GM20000 (cell line): ENCODE measurements at regions not wholly inside any gene's neighbourhood (a gene's known extent, or its start where the extent isn't known, plus 50 kb on each side); places are given as distances from the start of the nearest gene placed in this dataset.
"Not testable (repeated sequence)": the region's sequence is repeated elsewhere in the genome, so short reads cannot be mapped to it uniquely, and the experiment has no call there.

Experiments
- DNase-seq: peaks from one replicate; pipeline ENCODE4 v3.0.0; 2012; ENCODE audit warnings: low spot score
- TF ChIP-seq, protein P1 (sequence below): IDR thresholded peaks from 2 replicates; pipeline ENCODE4 v1.5.1; 2012; ENCODE audit warnings: mild to moderate bottlenecking, control low read depth; ENCODE audit errors: extremely low read depth, missing control alignments

DNA sequence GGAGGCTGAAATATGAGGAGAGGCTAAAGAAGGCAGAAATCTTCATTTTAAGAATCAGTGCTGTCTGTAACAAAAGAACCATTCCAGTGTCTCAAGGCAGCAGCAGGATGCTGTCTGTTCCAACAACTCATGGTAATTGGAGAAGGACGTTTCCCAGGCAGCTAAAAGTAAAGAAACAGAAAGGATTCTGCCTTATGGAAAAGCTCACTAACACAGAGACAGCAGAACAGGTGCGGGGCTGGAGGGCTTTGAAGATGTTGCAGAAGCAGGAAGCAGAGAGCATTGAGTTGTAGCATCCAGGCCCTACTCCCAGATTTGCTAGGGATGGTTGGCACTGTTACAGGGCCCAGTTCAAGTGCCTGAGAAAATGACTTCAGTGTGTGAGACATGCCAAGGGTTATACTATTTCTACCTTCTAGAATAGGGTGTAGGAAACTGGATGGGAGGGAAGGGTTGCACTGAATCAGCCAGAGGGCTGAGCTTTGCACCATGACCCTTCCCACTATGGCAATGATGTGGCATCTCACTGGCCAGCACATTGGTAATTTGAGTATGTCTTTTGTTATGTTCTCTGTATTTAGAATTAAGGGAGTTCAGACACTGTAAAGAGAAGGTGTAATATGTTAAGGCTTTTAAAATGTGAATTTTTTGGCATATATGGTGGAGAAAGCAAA is 160.0 kb upstream of the FBXO33 start:
- no peak for DNase-seq
- TF ChIP-seq, protein P1, sequence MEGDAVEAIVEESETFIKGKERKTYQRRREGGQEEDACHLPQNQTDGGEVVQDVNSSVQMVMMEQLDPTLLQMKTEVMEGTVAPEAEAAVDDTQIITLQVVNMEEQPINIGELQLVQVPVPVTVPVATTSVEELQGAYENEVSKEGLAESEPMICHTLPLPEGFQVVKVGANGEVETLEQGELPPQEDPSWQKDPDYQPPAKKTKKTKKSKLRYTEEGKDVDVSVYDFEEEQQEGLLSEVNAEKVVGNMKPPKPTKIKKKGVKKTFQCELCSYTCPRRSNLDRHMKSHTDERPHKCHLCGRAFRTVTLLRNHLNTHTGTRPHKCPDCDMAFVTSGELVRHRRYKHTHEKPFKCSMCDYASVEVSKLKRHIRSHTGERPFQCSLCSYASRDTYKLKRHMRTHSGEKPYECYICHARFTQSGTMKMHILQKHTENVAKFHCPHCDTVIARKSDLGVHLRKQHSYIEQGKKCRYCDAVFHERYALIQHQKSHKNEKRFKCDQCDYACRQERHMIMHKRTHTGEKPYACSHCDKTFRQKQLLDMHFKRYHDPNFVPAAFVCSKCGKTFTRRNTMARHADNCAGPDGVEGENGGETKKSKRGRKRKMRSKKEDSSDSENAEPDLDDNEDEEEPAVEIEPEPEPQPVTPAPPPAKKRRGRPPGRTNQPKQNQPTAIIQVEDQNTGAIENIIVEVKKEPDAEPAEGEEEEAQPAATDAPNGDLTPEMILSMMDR: no peak

DNA sequence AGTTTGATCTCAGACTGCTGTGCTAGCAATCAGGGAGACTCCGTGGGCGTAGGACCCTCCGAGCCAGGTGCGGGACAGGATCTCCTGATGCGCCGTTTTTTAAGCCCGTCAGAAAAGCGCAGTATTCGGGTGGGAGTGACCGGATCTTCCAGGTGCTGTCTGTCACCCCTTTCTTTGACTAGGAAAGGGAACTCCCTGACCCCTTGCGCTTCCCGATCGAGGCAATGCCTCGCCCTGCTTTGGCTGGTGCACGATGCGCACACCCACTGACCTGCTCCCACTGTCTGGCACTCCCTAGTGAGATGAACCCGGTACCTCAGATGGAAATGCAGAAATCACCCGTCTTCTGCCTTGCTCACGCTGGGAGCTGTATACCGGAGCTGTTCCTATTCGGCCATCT is 157.6 kb upstream of the FBXO33 start:
- DNase-seq: not testable (repeated sequence)

DNA sequence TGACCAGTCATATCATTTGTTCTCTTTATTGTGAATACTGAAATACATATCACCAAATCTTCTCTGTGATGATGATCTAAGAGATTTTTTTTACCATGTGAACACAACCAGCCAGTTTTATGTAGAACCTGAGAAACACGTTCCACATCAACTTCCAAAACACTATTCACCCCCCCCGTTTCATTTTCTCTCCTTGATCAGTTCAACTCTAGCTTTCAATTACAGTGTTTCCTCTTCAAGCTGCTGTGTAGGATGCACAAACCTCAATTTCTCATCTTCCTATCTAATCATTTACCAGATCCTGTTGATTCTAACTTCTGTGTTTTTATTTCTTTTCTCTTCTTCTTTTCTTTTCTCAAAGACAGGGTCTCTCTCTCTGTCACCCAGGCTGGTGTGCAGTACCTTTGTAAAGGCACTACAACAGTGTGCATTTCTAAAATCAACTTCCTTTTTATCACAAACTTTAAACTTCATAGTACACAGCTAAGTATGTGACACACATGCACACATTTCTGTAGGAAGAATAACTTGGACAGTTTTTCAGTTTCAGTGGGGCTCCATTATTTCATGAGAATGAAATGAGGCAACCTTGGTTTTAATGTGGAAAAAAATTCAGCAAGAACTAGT is 149.9 kb upstream of the FBXO33 start:
- no peak for DNase-seq
- TF ChIP-seq, protein P1: no peak

DNA sequence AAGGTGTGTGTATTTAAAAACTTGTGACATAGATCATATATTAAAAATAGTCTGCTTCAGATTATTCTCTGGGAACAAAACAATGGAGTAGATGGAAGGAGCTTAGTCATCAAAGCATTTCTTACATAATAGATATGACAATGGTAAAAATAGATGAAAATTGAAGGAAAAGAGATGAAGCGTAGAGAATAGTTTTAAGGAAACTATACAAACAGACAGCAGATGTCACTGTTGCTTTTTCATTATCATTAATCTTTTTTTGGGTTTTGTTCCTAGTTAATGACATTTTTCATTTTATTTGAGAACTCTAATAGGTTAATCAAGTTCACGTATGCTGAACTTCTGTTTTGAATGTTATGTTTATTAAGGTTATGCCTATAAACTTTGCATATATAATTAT is 149.2 kb upstream of the FBXO33 start:
- TF ChIP-seq, protein P1: no peak

GRCh38 chr14:39580696-39581095 is 148.5 kb upstream of the FBXO33 start:
- no peak for DNase-seq
- TF ChIP-seq, protein P1: no peak

More for the DNA sequence above, 149.2 kb upstream of the FBXO33 start:
- DNase-seq: no peak

DNA sequence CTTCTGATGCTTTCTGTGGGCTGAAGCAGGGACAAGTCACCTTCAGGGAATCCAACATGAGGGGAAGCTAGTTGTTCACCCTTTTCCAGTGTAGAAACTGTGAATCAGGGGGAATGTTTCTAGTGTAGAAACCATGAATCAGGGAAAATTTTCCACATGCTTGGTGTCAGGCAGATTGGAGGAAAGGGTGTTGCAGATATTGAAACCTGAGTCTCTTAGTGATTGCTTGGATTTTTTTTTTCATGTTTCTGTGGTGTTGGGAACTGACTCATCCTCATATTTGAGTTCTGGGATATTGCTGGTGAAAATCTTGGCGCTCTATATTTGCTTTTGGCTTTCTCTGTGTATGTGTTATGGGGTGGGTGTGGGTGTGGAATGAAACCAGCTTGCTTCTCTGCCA is 144.5 kb upstream of the FBXO33 start:
- DNase-seq: no peak
- TF ChIP-seq, protein P1: no peak

DNA sequence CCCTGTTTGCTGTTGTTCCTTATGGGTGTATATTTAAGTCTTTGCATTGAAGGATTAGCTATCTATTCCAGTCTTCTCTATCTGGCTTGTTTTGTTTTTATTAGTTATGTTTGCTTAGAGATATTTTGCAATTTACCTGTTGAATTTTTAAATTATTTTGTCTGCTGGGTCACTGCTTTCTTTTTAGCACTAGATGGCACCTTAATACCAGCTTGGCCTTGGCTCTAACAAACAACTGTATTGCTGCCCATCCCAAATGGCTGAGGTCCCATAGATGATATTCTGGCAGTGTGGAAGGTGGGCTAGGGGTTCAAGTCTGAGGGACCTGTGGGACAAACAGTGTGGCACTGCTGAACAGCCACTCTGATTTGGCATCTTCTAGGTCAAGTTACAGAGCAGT is 144.0 kb upstream of the FBXO33 start:
- no peak for DNase-seq
- TF ChIP-seq, protein P1: no peak
